K562 (cell line): ENCODE measurements at regions not wholly inside any gene's neighbourhood (a gene's known extent, or its start where the extent isn't known, plus 50 kb on each side); places are given as distances from the start of the nearest gene placed in this dataset.

Source experiments
- ARHGAP35 ChIP-seq: fragments of 450-650 bp; IDR thresholded peaks from 2 replicates; pipeline ENCODE4 v1.6.1; 2018; ENCODE audit not compliant: partially characterized antibody
- BCL6 ChIP-seq: fragments of 250-450 bp; sonication (Bioruptor Pico); IDR thresholded peaks from 2 replicates; pipeline ENCODE4 v1.4.0; 2020
- CBX5 ChIP-seq: IDR thresholded peaks from 2 replicates; pipeline ENCODE4 v1.6.1; 2014; ENCODE audit warnings: low read depth, borderline replicate concordance
- CHD2 ChIP-seq: IDR thresholded peaks from 2 replicates; pipeline ENCODE4 v1.6.1; 2011; ENCODE audit warnings: low read depth, low read length
- CREB1 ChIP-seq, 2 experiments: sonication (generic) in 1 of 2; formaldehyde crosslinking in 1 of 2; IDR thresholded peaks; 2 replicates each; pipeline versions ENCODE4 v1.6.1 to v1.8.0; 2012 to 2022; ENCODE audit warnings: inconsistent platforms in 1 of 2, mild to moderate bottlenecking in 1 of 2, missing genetic modification reagents in 1 of 2, moderate library complexity in 1 of 2
- CTBP1 ChIP-seq: fragments of 450-650 bp; IDR thresholded peaks from 2 replicates; pipeline ENCODE4 v1.6.1; 2016; ENCODE audit warnings: borderline replicate concordance
- DIDO1 ChIP-seq: fragments of 450-650 bp; IDR thresholded peaks from 2 replicates; pipeline ENCODE4 v1.6.1; 2016; ENCODE audit warnings: low read depth, missing biosample characterization, missing genetic modification characterization
- DPF2 ChIP-seq: fragments of 450-650 bp; IDR thresholded peaks from 2 replicates; pipeline ENCODE4 v1.6.1; 2016
- ERF ChIP-seq: fragments of 450-650 bp; formaldehyde crosslinking; IDR thresholded peaks from 2 replicates; pipeline ENCODE4 v1.4.0; 2020; ENCODE audit warnings: mild to moderate bottlenecking, mixed read lengths
- ETS2 ChIP-seq: IDR thresholded peaks from 2 replicates; pipeline ENCODE4 v1.6.1; 2016; ENCODE audit warnings: borderline replicate concordance, missing genetic modification characterization, mild to moderate bottlenecking, moderate library complexity, missing compliant biosample characterization; ENCODE audit not compliant: poor library complexity, severe bottlenecking
- FOXA1 ChIP-seq: fragments of 450-650 bp; IDR thresholded peaks from 2 replicates; pipeline ENCODE4 v1.6.1; 2016; ENCODE audit warnings: mild to moderate bottlenecking, borderline replicate concordance
- GMEB1 ChIP-seq: fragments of 250-450 bp; sonication (Bioruptor Pico); IDR thresholded peaks from 2 replicates; pipeline ENCODE4 v1.4.0; 2020; ENCODE audit warnings: mild to moderate bottlenecking
- HDAC6 ChIP-seq: IDR thresholded peaks from 2 replicates; pipeline ENCODE4 v1.6.1; 2012; ENCODE audit warnings: low read depth, mild to moderate bottlenecking, control low read depth, inconsistent platforms, low read length, moderate library complexity
- HNRNPUL1 ChIP-seq: fragments of 200-400 bp; formaldehyde crosslinking; IDR thresholded peaks from 2 replicates; pipeline ENCODE4 v1.6.1; 2017; ENCODE audit warnings: low read length
- ILF3 ChIP-seq: fragments of 450-650 bp; IDR thresholded peaks from 2 replicates; pipeline ENCODE4 v1.6.1; 2018; ENCODE audit warnings: antibody characterized with exemption, mild to moderate bottlenecking, moderate library complexity, borderline replicate concordance
- MECOM ChIP-seq: fragments of 250-450 bp; sonication (Bioruptor Pico); IDR thresholded peaks from 2 replicates; pipeline ENCODE4 v1.8.0; 2022; ENCODE audit warnings: inconsistent platforms
- NCOA4 ChIP-seq: fragments of 450-650 bp; IDR thresholded peaks from 2 replicates; pipeline ENCODE4 v1.6.1; 2018; ENCODE audit warnings: mild to moderate bottlenecking; ENCODE audit not compliant: partially characterized antibody
- POLR2A ChIP-seq: fragments of 450-650 bp; conservative IDR thresholded peaks from 2 replicates; pipeline ENCODE4 v1.6.1; 2016
- POLR2H ChIP-seq: IDR thresholded peaks from 2 replicates; pipeline ENCODE4 v1.6.1; 2016; ENCODE audit warnings: missing genetic modification characterization, low read depth, mild to moderate bottlenecking, control low read depth, missing compliant biosample characterization, moderate library complexity
- SMARCE1 ChIP-seq: fragments of 450-650 bp; IDR thresholded peaks from 2 replicates; pipeline ENCODE4 v1.7.1; 2016; ENCODE audit warnings: mild to moderate bottlenecking
- SRSF1 ChIP-seq: fragments of 200-400 bp; formaldehyde crosslinking; IDR thresholded peaks from 2 replicates; pipeline ENCODE4 v1.6.1; 2017; ENCODE audit warnings: mild to moderate bottlenecking, low read depth, low read length, moderate library complexity
- STAT6 ChIP-seq: sonication (generic); formaldehyde crosslinking; IDR thresholded peaks from 2 replicates; pipeline ENCODE4 v1.8.1; 2023; ENCODE audit warnings: mild to moderate bottlenecking, missing genetic modification reagents
- TRIM28 ChIP-seq: fragments of 450-650 bp; IDR thresholded peaks from 2 replicates; pipeline ENCODE4 v1.6.1; 2017
- ZBTB26 ChIP-seq: fragments of 450-650 bp; formaldehyde crosslinking; IDR thresholded peaks from 2 replicates; pipeline ENCODE4 v1.4.0; 2022; ENCODE audit warnings: missing genetic modification characterization
- ZNF197 ChIP-seq: fragments of 200-800 bp; sonication (Bioruptor generic); IDR thresholded peaks from 2 replicates; pipeline ENCODE4 v1.6.1; 2016; ENCODE audit warnings: low read depth, missing genetic modification characterization, missing compliant biosample characterization
- ZNF445 ChIP-seq: fragments of 250-450 bp; sonication (Bioruptor Pico); IDR thresholded peaks from 2 replicates; pipeline ENCODE4 v1.4.0; 2020; ENCODE audit warnings: low read depth, mild to moderate bottlenecking, moderate library complexity
- ZNF699 ChIP-seq: fragments of 250-450 bp; sonication (Bioruptor Pico); IDR thresholded peaks from 2 replicates; pipeline ENCODE4 v1.8.0; 2021; ENCODE audit warnings: mild to moderate bottlenecking, moderate library complexity; ENCODE audit not compliant: insufficient replicate concordance

GRCh38 chr2:12063210-12063609 lies 316.8 kb downstream of the LPIN1 start (continued):
- no peak for TF ChIP-seq ZBTB26 (CRISPR knock-in tag)
- TF ChIP-seq ARHGAP35, result no peak
- no peak for TF ChIP-seq HDAC6
- TF ChIP-seq ZNF197 (CRISPR knock-in tag), result no peak
- TF ChIP-seq ERF (CRISPR knock-in tag), result no peak
- no peak for TF ChIP-seq BCL6 (CRISPR knock-in tag)
- TF ChIP-seq DPF2, result no peak
- TF ChIP-seq ZNF445 (CRISPR knock-in tag), result 0 out of 2 replicates have a peak, but pooled peaks have one; percentile 76
- TF ChIP-seq MECOM (CRISPR knock-in tag), result no peak
- no peak for TF ChIP-seq GMEB1 (CRISPR knock-in tag)
- TF ChIP-seq STAT6, result no peak
- TF ChIP-seq FOXA1, result no peak
- no peak for TF ChIP-seq POLR2A
- no peak for TF ChIP-seq POLR2H (tag)
- no peak for TF ChIP-seq ZNF699 (CRISPR knock-in tag)
- no peak for TF ChIP-seq SRSF1
- 0 out of 2 replicates have a peak, but pooled peaks have one; percentile 21 for TF ChIP-seq CBX5
- TF ChIP-seq SMARCE1, result no peak
- no peak for TF ChIP-seq NCOA4
- TF ChIP-seq DIDO1 (tag), result no peak
- no peak for TF ChIP-seq ILF3
- TF ChIP-seq CHD2, result no peak
- no peak for TF ChIP-seq CTBP1
- no peak for TF ChIP-seq HNRNPUL1
- no peak for TF ChIP-seq ETS2 (tag)
- peak; percentile 85 for TF ChIP-seq TRIM28
- TF ChIP-seq CREB1 (IDR thresholded peaks at IDR 0.05), result no peak
- no peak for TF ChIP-seq CREB1 (CRISPR knock-in tag; IDR thresholded peaks at IDR 0.05)
